AG20443 (cell line): ENCODE measurements at regions not wholly inside any gene's neighbourhood (a gene's known extent, or its start where the extent isn't known, plus 50 kb on each side); places are given as distances from the start of the nearest gene placed in this dataset.

Source experiments
- DNase-seq: peaks from one replicate; pipeline ENCODE4 v3.0.0; 2012; ENCODE audit warnings: low spot score, mixed read lengths

- DNase-seq: no peak
Measured at GRCh38 chr20:7085467-7085866, 318.0 kb downstream of the BMP2 start.

- no peak for DNase-seq
Measured at GRCh38 chr20:7087803-7088202, 320.3 kb downstream of the BMP2 start.

- DNase-seq: no peak
Measured at GRCh38 chr20:7090001-7090400, 322.5 kb downstream of the BMP2 start.

- DNase-seq: no peak
Measured at GRCh38 chr20:7090811-7091210, 323.3 kb downstream of the BMP2 start.

- DNase-seq: no peak
Measured at GRCh38 chr20:7091655-7092054, 324.2 kb downstream of the BMP2 start.

- no peak for DNase-seq
Measured at GRCh38 chr20:7094438-7094997, 327.0 kb downstream of the BMP2 start.

- DNase-seq: no peak
Measured at GRCh38 chr20:7106910-7107309, 339.4 kb downstream of the BMP2 start.

- no peak for DNase-seq
Measured at GRCh38 chr20:7108929-7109328, 341.4 kb downstream of the BMP2 start.

- peak; percentile 9 for DNase-seq
Measured at GRCh38 chr20:7113577-7114466, 346.3 kb downstream of the BMP2 start.

- no peak for DNase-seq
Measured at GRCh38 chr20:7123457-7123856, 356.0 kb downstream of the BMP2 start.

GRCh38 chr20:7124120-7124519 lies 356.6 kb downstream of the BMP2 start:
- no peak for DNase-seq

GRCh38 chr20:7136886-7137285 lies 369.4 kb downstream of the BMP2 start:
- DNase-seq: no peak

- DNase-seq: no peak
Measured at GRCh38 chr20:7137395-7138151, 370.1 kb downstream of the BMP2 start.

- DNase-seq: no peak
Measured at GRCh38 chr20:7144464-7144863, 377.0 kb downstream of the BMP2 start.

GRCh38 chr20:7146552-7147219 lies 379.2 kb downstream of the BMP2 start:
- DNase-seq: no peak

- no peak for DNase-seq
Measured at GRCh38 chr20:7147220-7147601, 379.7 kb downstream of the BMP2 start.

- no peak for DNase-seq
Measured at GRCh38 chr20:7151676-7152470, 384.4 kb downstream of the BMP2 start.

GRCh38 chr20:7155282-7155681 lies 387.8 kb downstream of the BMP2 start:
- DNase-seq: no peak

GRCh38 chr20:7155794-7156193 lies 388.3 kb downstream of the BMP2 start:
- DNase-seq: no peak

- DNase-seq: no peak
Measured at GRCh38 chr20:7159903-7160302, 392.4 kb downstream of the BMP2 start.

- no peak for DNase-seq
Measured at GRCh38 chr20:7161690-7162089, 394.2 kb downstream of the BMP2 start.

GRCh38 chr20:7171911-7172310 lies 404.4 kb downstream of the BMP2 start:
- DNase-seq: no peak
